Urothelium cell line (cell line): ENCODE measurements at regions not wholly inside any gene's neighbourhood (a gene's known extent, or its start where the extent isn't known, plus 50 kb on each side); places are given as distances from the start of the nearest gene placed in this dataset.

Experiments
- DNase-seq: peaks from one replicate; pipeline ENCODE4 v3.0.0; 2011; ENCODE audit warnings: low spot score, mixed read lengths
- FAIRE-seq: peaks from 2 replicates; lab custom pipeline; 2011; peaks lifted over from hg19 to GRCh38; lab: Jason Lieb, UNC

- DNase-seq (no peak), FAIRE-seq (no peak)
Measured at GRCh38 chr16:85333744-85334640, 221.7 kb upstream of the CIBAR2 start.

- FAIRE-seq, result no peak
- no peak for DNase-seq
Measured at GRCh38 chr16:85334718-85335583, 222.7 kb upstream of the CIBAR2 start.

DNA sequence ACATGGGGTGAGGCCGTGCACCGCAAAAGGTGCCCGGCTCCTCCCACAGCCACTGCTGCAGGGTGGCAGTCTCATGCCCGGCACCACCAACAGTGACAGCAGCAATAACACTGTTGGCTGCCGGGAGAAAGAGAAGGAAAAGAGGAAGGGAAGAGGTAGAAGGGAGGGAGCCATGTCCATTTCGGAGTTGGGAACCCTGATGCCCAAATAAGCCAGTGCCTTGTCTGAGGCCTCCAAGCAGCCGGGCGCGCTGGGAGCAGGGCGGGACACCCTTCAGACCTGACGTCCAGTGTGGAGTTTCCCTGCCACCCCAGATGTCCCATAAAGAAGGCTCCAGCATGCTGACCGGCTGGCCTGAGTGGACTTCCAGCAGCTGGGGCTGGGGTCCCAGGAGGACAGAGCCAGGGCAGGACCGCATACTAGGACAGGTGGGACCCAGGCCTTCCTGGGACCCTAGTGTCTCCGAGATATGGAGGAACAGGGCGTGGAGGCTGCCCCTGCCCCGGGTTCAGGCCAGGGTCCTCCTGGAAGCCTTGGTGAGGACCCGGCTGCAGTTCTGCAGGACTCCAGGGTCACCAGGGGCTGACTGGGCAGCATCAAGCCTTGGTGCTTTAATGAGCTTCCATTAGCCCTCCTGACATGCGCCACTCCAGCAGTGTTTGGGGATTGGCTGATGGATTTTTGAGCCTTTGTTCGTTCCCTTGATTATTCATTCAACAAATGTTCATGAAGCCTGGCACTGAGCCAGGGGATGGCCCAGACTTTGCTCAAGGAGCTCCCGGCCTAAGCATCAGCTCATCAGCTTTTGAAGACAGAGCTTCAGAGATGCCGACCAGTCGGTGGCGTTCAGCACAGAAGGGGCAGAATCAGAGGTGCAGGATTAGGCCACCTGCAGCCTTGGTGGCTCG, 223.6 kb upstream of the CIBAR2 start:
- FAIRE-seq (no peak), DNase-seq (no peak)

GRCh38 chr16:85337910-85338637, 225.8 kb upstream of the CIBAR2 start:
- DNase-seq (no peak), FAIRE-seq (no peak)

GRCh38 chr16:85338638-85338982, 226.3 kb upstream of the CIBAR2 start:
- FAIRE-seq, result no peak
- DNase-seq, result no peak

GRCh38 chr16:85338989-85339685, 226.9 kb upstream of the CIBAR2 start:
- FAIRE-seq (no peak), DNase-seq (no peak)

GRCh38 chr16:85341972-85342695, 229.9 kb upstream of the CIBAR2 start:
- FAIRE-seq, result no peak
- no peak for DNase-seq

DNA sequence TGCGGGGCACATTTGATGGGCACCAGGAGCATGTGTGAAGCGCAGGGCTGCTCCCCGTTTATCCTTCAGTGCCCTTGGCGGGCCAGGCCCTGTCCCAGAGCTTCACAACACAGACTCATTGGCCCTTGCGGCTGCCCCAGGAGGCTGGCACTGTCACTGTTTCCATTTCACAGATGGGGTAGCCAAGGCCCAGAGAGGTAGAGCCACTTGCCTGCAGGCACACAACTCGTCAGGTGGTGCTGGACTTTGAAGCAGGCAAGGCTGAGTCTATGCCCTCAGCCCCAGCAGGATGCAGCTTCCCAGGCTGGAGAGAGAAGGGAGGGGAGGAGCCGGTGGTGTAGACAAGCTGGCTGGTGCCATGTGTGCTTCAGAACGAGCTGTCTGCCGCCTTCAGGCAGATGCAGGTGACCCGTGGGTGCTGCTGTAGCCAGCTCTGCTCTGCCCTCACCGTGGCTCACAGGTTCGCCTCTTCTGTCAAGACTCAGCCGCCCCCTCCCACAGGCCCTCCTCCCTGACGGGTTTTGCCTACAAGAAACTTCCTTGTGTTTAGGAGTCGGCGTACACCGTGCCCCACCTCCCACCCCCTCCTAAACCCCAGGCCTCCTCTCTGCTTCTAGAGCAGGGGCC, 232.3 kb upstream of the CIBAR2 start:
- DNase-seq (no peak), FAIRE-seq (no peak)

DNA sequence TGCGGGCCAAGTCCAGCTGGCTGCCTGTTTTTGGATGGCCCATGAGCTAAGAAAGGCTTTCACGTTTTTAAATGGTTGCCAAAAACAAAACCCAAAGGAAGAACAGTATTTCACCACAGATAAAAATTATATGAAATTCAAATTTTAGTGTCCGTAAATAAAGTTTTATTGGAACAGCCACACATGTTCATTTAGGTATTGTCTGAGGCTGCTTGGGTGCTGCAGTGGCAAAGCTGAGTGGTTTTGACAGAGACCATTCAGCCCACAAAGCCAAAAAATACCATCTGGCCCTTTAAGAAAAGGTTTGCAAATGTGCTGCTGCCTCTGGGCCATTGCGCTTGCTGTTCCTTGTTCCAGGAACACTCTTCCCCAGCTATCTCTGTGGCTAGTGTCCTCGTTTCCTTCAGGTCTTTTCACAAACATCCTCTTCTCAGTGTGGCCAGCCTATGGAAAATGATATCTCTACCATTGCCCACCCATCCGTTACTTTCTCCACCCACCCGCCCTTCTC, 232.9 kb upstream of the CIBAR2 start:
- FAIRE-seq, result no peak
- DNase-seq, result no peak

DNA sequence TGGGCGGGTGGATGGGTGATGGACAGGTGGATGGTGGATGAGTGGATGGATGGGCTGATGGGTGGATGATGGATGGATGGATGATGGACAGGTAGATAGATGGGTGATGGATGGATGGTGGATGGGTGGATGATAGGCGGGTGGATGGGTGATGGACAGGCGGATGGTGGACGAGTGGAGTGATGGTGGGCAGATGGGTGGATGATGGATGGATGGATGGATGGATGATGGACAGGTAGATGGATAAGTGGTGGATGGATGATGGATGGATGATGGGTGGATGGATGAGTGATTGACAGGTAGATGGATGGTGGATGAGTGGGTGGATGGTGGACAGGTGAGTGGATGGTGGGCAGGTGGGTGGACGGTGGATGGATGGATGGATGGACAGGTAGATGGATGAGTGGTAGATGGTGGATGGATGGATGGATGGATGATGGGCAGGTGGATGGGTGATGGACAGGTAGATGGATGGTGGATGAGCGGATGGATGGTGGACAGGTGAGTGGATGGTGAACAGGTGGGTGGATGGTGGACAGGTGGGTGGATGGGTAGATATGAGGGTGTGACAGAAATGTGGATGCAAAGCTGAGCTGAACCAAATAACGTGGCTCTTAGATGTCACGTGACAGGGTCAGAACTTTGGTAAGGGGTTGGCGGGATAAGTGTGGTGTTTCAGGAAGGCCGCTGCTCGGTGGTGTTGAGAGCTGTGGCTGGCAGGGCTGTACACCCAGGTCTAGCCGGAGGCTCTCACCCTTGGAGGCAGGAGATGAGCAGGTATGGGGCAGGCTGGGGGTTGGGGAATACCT, 234.3 kb upstream of the CIBAR2 start:
- DNase-seq (no peak), FAIRE-seq (peak; percentile 97)

DNA sequence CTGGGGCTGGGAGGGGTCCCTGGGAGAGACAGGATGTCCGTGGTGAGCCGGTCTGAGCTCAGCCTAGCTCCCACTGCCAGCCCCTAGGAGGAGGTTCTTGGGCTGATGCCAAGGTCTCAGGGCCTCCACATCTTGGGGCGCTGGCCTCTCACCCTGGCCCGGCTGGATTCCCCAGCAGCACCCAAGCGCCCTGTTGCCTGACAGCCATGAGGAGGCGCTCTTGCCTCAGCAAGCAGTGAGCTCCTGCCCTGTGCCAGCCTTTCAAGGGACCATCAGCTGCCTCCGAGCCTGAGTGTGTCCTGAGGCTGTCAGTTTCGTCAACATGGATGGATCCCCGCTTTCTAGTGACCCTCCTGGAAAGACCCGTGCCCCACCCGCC, 234.9 kb upstream of the CIBAR2 start:
- DNase-seq (no peak), FAIRE-seq (no peak)

- DNase-seq (no peak), FAIRE-seq (no peak)
Measured at GRCh38 chr16:85348065-85348840, 236.0 kb upstream of the CIBAR2 start.

GRCh38 chr16:85348911-85349334, 236.7 kb upstream of the CIBAR2 start:
- DNase-seq (no peak), FAIRE-seq (no peak)

DNA sequence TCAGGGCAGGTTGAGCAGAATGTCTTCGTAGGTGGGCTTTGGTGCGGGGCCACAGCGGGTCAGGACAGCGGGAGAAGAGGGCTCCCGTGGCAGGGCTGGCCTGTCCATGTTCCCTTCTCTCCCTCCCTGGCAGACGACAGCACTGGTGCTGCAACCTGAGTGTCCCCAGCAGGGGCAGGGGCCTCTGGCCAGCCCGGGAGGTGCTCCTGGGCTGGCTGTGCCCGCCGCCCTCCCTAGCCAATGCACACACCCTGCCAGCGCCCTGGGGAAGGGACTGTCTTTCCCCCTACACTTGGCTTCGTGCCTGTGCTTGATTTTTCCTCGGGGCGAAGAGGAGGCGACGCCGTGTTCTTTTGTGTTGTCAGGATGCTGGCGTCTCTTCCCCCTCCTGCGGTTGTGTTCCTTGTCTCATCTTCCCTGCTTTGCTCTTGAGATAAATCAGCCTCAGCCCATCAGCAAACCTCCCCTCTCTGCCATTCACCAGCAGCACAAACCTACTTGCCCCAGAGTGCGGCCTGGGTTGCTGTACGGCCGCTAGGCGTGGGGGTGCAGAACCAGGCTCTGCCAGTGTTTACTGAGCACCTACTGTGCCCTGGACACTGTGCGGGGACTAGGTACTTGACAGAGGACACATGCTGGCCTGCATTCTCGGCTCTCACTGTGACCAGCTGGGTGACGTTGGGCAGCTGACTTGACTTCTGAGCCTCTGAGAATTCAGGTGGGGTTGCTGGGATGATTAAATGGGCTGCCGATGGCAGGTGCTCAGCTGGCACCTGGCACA, 237.3 kb upstream of the CIBAR2 start:
- FAIRE-seq (no peak), DNase-seq (no peak)

- DNase-seq (no peak), FAIRE-seq (no peak)
Measured at GRCh38 chr16:85350146-85350728, 238.0 kb upstream of the CIBAR2 start.

DNA sequence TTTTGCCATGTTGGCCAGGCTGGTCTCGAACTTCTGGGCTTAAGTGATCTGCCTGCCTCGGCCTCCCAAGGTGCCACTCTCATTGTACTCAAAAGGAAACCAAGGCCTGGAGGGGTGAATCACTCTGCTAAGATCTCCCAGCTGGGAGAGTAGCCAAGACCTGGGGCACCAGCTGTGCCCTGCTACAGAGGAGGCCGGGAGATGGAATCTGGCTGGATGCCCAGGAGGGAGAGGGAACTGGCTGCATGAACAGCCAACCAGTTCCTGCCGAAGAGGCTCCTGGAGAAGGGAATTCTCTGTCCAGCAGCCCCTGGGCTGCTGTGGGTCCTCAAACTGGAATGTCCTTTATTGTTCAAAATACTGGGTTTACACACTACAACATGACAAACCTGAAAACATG, 238.7 kb upstream of the CIBAR2 start:
- peak; percentile 98 for DNase-seq
- FAIRE-seq, result peak; percentile 76
